H1 (cell line): ENCODE measurements at regions not wholly inside any gene's neighbourhood (a gene's known extent, or its start where the extent isn't known, plus 50 kb on each side); places are given as distances from the start of the nearest gene placed in this dataset.

ENCODE experiments used
- ATF2 ChIP-seq: IDR thresholded peaks from 2 replicates; pipeline ENCODE4 v1.6.1; 2012; ENCODE audit warnings: low read length, inconsistent platforms
- CHD7 ChIP-seq: fragments of 300-600 bp; sonication (generic); IDR thresholded peaks from 2 replicates; pipeline ENCODE4 v1.7.1; 2012; ENCODE audit warnings: low read length, moderate library complexity, mild to moderate bottlenecking, inconsistent platforms; ENCODE audit not compliant: insufficient replicate concordance
- POLR2AphosphoS5 ChIP-seq: IDR thresholded peaks from 2 replicates; pipeline ENCODE4 v1.6.1; 2011; ENCODE audit warnings: low read depth, low read length
- TAF1 ChIP-seq: IDR thresholded peaks from 2 replicates; pipeline ENCODE4 v1.6.1; 2011; ENCODE audit warnings: mild to moderate bottlenecking, low read depth, low read length

- TF ChIP-seq ATF2 (no peak), POLR2AphosphoS5 (no peak), TAF1 (no peak), CHD7 (no peak)
Measured at GRCh38 chr7:55622241-55622640, 49.9 kb upstream of the VOPP1 start (continued).
